NCI-H69 (cell line): ENCODE measurements at regions not wholly inside any gene's neighbourhood (a gene's known extent, or its start where the extent isn't known, plus 50 kb on each side); places are given as distances from the start of the nearest gene placed in this dataset.
A peak's percentile ranks its signal among the peaks of the same experiment; 100 is the strongest.
"Not testable (repeated sequence)": the region's sequence is repeated elsewhere in the genome, so short reads cannot be mapped to it uniquely, and the experiment has no call there.

Source experiments
- DNase-seq: peaks from one replicate; lab custom pipeline; 2025; lab: John Stamatoyannopoulos, UW

DNA sequence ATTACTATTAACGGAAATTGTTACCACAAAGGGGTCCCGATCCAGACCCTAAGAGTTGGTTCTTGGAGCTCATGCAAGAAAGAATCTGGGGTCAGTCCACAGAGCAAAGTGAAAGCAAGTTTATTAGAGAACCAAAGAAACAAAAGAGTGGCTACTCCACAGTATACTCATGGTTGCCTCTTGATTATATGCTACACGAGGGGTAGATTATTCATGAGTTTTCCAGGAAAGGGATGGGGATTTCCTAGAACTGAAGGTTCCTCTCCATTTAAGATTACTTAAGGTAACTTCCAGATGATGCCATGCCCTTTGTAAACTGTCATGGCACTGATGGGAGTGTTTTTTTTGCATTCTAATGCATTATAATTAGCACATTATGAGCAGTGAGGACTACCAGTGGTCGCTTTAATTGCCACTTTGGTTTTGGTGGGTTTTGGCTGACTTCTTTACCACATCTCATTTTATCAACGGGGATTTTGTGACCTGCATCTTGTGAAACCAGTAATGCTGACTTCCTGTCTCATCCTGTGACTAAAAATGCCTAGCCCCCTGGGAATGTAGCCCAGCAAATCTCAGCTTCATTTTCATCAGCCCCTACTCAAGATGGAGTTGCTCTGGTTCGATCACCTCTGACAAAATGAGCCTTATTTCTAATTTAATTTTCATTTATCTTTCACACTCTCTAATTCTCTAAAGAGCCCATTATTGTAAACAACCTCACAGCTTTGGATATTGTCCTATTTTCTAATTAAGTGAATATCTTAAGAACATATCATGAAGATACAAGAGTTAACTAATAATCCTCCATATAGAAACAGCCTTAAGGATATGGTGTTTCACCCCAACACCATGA lies 336.3 kb downstream of the RASEF start:
- peak; percentile 36 for DNase-seq

DNA sequence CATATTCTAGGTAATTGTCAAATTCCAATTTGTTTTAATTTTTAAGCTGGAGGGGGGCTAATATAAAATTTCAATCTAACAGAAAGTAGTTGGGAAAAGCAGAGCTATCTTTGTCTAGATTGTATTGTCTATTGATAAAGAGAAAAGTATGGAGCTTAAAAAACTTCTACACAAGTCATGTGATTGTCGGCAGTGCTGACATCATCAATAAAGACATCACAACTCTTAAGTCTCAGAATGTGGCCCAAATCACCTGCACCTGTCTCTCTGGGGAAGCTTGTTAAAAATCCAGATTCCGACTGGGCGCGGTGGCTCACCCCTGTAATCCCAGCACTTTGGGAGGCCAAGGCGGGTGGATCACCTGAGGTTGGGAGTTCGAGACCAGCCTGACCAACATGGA lies 333.8 kb downstream of the RASEF start:
- DNase-seq, result no peak

DNA sequence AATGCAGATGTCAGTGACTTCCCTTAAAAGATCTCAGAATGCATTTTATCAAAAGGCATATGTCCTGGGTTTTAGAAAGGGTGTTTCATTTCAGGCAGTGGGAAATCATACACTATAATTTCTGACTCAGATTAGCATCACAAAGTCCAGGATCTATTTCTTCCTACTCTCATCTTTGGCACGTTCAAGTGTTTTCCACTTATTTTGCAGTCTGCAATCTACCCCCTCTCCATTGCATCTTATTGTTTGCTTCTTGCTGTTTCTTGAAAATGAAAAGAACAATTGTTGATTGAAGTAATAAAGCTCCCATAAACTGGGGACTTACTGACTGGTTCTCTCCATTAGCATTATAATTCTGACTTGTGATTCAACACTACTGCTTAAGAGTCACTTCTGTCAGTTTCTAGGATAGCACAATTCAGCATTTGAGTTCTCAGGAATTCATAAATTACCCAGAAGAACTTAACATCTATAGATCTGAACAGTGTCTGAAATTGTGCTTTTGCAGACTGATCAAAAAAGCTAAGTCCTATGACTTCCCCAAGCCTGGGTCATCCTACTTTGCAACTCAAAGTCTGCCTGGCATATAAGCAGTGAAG lies 332.9 kb downstream of the RASEF start:
- no peak for DNase-seq

DNA sequence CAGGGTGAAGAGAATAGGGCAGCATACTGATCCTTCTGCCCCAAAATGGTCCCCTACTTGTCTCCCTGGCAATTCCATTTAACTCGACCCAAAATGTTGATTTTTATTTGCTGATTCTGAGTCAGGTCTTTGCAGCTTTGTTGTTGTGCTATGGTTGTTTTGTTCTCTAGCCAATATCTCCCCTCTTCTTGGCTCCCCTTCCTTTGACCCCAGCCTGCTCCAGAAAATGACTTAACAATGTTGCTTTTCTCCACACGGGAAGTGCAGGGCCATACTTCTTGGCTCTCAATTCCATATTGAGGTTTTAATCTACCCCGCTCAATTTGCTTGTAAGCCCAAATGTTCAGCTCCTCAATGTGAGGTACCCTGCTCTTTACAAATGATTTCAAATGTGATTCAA lies 330.0 kb downstream of the RASEF start:
- DNase-seq, result no peak

DNA sequence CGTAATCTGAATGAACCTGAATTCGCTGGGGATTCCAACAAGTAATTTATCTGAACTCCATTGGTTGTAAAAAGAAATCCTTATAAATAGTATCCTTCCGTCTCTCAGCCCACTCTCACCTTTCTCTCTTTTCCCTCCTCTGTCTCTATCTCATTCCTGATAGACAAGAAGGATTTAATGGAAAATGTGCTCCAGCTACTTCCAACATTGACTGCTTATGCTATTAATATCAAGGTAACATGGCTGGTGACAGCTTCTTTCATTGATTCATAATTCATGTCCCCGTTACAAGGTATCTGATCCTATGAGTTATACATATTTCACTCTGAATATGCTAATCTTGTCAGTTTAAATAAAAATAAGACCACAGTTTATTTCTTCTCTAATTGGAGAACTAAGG lies 326.8 kb downstream of the RASEF start:
- DNase-seq, result no peak

DNA sequence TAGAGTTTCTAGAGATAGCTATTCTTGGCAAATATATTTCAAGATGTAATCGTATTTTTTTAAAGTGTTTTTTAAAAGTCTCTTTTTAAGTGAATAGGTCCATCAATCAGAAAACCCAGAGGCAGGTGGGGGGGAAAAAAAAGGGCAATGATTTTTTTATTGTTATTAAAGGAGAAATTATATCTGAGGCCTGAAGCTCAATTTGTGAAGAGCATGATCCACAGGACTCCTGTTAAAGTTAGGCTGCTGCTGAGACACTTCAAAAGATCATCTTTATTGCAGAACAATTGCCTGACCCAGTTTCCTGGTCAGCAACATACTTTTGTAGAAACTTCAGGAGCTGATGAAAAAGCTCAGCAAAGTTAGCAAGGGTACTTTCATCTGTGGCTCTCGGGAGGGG lies 326.2 kb downstream of the RASEF start:
- DNase-seq, result no peak

DNA sequence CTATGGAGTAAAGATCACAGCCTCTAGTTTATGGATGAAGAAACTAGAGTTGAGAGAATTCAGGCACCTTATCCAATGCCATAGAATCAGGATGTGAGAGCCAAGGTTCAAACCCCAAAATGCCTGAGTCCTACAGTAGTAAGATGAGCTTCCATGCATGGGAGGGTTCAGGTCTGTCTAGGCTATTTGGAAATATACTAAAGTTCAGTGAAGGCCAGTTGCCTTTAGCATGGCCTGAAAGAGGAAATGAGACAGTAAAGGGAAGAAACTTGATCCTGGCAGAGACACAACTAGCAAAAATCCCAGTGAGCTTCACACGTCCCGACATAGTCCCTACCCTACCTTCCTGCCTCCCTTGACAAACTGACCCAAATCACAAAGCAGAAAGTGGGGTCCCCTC lies 317.0 kb downstream of the RASEF start:
- DNase-seq, result no peak

DNA sequence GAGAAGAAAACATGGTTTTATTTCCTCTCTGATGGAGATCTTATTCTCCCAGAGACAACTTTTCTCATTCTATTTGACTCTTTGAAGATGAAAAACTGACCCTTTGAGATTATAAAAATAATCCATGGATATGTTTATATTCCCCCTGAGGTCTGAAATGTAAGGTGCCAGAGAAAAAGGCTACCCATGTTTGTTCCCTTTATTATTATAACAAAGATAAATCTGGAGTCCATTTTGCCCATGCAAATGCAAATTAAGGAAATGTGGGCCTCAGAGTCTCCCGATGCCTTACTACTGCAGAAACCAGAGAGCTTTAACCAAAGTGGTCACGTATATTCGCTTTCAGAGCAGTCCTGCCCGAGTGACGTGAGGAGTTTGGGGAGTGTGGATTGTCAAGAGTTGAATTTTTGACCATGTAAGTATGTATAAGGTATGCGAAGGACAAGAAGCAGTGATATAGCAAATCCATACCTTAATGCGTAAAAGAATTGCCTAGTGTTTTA lies 312.5 kb downstream of the RASEF start:
- no peak for DNase-seq

DNA sequence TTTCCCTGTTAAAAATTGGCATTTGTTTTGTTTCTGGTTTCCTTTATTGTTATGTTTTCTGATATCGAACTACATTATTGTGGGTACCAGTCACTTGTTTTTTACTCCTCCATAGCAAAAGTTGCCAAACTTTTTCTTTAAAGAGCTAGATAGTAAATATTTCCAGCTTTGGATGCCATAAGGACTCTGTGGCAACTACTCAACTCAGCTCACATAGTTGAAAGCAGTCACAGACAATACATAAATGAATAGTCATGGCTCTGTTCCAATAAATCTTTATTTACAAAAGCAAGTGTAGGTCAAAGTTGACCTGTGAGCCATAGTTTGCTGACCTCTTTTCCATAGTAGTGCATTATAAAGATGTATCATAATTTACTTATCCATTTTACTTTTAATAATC lies 305.0 kb downstream of the RASEF start:
- DNase-seq, result peak; percentile 21

DNA sequence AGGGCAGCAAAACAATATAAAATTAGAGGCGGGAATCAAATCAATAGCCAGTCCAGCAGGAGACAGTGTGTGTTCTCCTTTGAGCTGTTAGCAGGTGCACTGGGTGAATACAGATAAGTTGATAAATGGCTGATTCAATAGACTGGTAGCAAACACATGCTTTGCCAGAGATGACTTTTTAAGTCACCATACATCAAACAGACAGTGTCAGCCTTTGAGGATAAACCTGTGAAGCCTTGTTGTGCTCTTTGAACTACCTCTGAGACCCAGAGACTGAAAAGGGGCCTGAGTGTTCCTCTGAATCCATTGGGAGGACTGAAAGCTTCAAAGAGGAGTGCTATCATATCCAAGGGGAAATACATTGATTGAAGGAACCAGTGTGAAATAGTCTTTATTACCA lies 301.9 kb downstream of the RASEF start:
- peak; percentile 27 for DNase-seq

DNA sequence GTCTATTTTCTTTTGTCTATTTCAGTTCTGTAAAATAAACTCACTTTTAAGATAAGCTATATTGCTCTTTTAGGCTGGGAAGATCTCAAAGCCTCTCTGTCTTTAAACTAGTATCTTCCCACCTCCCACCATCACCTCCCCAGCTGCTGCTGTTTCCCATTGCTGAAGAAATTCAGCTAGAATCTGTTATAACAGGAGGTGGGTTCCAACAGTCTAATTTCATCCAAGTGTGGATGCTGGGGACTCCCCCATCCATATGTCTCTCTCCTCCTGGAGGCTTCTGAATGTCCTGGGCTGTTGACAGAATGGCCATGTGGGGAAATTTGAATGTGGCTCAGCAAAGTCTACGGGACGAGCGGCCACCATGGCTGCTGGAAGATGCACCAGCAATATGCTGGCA lies 301.0 kb downstream of the RASEF start:
- no peak for DNase-seq

DNA sequence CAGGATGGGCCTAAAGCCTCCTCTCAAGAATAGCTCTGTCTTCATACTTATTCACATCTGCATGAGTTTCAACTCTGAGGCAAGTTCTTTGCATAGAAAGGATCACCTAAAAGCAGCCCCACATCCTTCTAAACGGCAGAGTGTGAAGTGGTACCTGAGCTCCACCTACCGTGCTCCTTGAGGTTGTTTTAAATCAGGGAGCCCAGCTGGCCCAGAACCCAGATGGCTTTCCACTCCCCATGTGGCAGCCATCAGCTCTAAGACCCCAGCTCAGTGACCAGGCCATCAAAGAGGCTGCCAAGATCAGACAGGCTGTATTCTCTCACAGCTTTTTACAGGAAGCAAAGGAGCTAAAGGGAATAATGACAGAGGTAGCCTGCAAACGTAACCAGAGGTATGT lies 299.3 kb downstream of the RASEF start:
- peak; percentile 80 for DNase-seq

DNA sequence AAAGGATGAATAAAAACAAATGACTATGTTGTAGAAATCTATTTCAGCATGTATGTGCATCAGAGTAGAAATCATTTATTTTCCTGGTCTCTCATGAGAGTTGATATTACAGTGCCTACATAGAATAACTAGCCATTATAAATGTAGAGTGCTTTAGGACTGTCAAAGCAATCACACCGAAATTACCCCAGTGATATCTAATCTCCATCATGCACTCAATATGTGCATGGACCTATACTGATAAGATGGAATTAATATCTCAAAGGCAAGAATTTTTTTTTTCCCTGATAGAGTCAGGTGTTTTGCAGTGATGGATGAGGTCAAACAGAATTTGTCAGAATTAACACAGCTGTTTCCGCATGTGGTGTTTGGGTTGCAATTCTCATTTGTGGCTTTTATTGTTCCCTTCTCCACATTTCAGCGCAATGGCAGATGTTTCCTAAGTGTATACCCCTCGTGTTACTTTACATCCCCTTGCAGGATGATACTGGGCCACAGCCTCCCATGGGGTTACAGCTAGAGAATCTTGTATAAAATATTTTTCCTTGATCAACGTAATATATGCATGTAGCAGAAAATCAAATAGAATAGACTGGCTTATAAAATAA lies 298.8 kb downstream of the RASEF start:
- peak; percentile 71 for DNase-seq

DNA sequence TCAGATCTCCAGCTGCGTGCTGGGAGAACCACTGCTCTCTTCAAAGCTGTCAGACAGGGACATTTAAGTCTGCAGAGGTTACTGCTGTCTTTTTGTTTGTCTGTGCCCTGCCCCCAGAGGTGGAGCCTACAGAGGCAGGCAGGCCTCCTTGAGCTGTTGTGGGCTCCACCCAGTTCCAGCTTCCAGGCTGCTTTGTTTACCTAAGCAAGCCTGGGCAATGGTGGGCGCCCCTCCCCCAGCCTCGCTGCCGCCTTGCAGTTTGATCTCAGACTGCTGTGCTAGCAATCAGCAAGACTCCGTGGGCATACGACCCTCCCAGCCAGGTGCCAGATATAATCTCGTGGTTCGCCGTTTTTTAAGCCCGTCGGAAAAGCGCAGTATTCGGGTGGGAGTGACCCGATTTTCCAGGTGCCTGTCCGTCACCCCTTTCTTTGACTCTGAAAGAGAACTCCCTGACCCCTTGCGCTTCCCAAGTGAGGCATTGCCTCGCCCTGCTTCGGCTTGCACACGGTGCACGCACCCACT lies 288.2 kb downstream of the RASEF start:
- not testable (repeated sequence) for DNase-seq

DNA sequence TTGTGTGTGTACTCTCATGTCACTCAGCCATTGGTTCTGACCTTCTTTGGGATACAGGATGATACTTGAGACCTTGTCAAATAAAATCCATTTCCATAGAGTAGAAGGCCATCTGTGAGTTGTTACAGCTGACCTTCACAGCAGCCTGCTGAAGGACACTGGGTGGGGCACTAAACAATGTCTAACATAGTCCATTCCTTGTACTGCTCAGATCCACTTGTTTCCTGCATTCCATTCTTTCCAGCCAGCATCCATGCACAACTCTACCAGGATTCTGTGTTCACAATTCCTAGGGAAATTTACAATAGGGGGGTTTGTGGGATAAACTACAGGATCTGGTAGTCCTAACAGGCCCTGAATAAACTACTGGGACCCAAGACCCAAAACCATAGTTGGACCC lies 286.4 kb downstream of the RASEF start:
- no peak for DNase-seq

DNA sequence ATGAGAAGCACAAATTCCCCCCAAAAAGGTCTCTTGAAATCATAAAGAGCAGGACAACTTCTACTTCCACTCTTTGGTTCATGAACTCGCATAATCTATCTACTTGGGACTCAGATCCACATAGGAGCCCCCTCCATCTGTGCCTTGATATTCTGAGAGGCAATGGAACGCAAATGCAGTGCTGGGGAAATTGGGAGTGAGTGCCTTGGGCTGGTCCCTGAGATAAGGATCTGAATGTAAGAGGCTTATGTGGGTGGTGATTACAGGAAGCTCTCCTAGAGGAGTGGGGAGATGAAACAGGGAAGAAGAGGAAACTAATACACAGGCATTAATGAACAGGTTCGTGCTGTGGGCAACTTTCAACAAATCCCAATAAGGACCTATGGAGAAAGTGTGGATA lies 285.6 kb downstream of the RASEF start:
- DNase-seq, result no peak

DNA sequence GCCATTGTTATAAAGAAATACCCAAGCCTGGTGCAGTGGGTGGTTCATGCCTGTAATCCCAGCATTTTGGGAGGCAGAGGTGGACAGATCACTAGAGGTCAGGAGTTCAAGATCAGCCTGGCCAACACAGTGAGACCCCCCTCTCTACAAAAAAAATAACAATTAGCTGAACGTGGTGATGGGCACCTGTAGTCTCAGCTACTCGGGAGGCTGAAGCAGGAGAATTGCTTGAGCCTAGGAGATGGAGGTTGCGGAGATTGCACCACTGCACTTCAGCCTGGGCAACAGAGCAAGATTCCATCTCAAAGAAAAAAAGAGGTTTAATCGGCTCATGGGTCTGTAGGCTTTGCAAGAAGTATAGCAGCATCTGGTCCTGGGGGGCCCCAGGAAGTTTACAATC lies 284.0 kb downstream of the RASEF start:
- DNase-seq, result not testable (repeated sequence)

DNA sequence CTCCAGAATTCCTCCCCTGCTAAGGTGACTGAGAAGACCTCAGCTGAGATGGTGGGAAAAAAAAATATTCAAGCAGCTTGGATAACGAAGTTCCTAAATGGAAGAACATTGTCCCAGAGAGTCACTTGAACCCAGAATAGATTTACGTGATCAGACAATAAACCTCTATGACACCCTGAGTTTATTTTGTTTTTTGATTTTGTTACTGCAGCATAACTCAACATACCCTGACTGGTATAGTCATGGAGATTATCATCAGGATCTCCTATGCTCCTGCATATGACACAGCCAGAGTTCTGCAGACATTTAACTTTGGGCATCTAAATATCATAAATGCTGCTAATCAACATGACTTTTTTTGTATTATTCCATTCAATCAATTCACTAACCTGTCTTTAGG lies 282.9 kb downstream of the RASEF start:
- no peak for DNase-seq

DNA sequence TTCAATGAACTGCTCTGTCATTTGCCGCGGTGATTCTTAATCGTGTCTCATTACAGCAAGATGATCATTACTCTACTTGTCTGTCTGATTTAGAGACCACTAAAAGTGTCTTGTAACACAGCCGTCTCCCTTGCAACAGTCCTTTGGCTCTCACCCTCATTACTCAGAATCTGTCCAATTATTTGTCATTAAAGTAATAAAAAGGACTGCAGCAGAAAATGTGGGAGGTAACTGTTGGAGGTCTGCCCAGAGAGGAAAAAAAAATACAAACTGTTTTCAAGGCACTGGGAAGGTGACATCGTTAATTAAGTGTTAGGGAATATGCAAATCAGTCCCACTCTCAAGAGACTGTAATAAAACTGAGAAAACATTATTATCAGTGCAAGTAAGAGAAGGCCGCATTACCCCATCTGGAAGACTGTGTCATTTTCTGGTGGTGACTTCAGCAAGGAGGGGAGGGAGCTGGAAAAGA lies 281.0 kb downstream of the RASEF start:
- peak; percentile 98 for DNase-seq

DNA sequence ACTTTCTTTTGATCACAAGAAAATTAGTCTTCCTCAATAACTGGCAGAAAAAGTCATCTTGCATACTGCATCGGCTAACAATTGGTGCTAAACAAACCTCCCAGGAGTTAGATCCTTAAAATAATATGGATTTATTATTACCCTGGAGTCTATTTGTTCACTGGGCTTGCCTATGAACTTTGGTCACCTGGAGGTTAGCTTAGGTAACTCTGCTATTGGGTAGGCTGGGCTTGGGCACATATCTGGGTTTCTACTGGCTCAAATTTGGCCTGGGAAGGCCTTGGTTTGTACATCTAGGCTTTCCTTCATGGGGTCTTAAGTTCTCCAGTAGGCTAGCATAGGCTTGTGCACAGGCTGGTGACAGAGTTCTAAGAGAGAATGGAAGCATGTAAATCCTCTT lies 279.9 kb downstream of the RASEF start:
- DNase-seq, result no peak

DNA sequence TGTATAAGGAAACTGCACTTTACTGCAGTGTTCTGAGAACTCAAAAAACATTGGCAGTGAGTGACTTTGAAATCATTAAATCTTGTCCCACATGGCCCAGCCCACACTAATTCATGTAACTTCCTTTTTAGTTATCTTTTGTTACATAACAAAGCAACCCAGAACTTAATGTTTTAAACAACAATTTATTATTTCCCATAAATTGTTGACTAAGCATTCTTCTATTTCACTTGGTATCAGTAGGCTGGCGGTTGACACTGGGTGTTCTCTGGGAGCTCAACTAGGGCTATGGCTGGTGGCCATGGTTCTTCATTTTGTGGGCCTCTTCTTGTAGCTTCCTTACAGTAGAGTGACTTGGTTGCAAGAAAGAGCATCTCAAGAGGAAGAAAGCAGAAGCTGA lies 278.4 kb downstream of the RASEF start:
- no peak for DNase-seq

DNA sequence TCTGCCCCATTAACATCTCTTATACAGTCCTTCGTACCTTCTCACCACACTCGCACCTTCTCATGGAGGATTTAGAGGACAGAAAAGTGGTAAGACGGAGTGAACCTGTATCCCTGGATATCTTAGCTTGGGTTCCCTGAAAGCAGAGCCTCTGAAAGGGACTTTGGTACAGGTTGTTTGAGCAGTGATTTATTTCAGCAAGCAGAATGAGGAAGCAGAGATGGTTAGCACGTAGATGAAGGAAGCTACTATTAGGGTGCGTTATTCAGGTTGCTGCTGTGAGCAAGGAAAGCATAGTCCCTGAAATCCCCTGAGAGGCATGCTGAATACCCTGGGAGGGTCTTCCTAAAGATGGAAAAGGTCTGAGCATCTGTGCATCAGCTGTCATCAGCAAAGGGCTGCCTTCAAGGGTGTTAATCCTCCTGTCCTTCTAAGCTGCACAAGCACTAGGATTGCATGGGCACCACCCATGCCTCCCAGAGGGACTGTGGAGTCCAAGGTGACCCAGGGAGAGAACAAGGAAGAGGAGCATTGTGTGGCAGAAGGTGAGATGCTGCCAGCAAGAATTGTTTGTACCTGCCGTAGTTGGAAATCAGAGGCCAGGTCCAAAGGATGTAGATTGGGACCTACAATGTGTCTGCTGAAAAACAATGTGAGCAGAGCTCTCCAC lies 273.7 kb downstream of the RASEF start:
- no peak for DNase-seq
